GM12891 (cell line): ENCODE measurements at regions not wholly inside any gene's neighbourhood (a gene's known extent, or its start where the extent isn't known, plus 50 kb on each side); places are given as distances from the start of the nearest gene placed in this dataset.

Source experiments
- POLR2A ChIP-seq: IDR thresholded peaks from 2 replicates; pipeline ENCODE4 v1.6.1; 2011; ENCODE audit warnings: low read depth, low read length, control low read depth
- POLR2AphosphoS5 ChIP-seq: IDR thresholded peaks from 2 replicates; pipeline ENCODE4 v1.6.1; 2011; ENCODE audit warnings: low read depth, low read length, control low read depth

- TF ChIP-seq POLR2AphosphoS5: no peak
- TF ChIP-seq POLR2A: no peak
Measured at GRCh38 chr3:139113993-139114375, 69.3 kb upstream of the PRR23C start.
